ENCODE measurements at regions not wholly inside any gene's neighbourhood (a gene's known extent, or its start where the extent isn't known, plus 50 kb on each side); places are given as distances from the start of the nearest gene placed in this dataset.

DNA sequence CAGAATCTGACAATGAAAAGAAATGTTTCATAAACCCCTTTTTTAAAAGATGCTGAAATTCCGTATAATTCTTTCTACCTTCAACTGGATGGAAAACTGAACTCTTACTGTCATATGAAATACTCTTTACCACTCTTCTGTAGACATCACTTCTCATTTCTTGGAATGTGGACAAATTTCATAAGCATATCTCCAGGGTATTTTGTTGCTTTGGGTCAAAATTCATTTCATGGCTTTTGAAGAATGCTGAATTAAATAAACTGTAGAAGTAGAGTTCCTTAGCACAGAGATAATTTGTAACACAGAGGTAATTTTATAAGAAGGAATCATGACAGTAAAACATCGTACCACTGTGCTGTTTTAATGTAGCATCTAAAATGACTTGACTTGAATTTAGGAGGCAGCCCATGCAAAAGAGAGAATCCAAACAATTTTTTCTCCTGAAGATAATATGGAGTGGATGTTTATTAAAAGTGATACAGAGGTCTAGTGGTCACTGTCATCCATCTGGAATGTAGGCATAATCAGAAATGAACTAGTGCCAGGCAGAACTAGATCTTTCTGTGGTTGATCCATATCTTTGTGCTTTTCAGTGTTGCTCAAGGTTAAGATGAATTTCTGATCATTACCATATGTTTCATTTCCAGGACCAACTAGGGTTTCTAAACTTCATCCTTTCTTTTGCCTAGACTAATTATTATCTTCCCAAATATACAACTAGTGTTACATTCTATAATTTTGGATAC, 492.0 kb downstream of the KIF20B start:
- Histone ChIP-seq H3K4me3 (no peak overlapping the region), H3K4me1 (no peaks in the 10 kb centered on the region), H3K27me3 (no peaks in the 10 kb centered on the region), H3K9me3 (replicated peaks in 1 of 11) (peaks cover 0 to 2% (median 0%) of the 10 kb centered on the region in 11 experiments; a peak in 2 of 22 replicates), H3K9ac (no peak overlapping the region), H3K27ac (no peak overlapping the region), H4K20me1 (no peaks in the 10 kb centered on the region), H3K4me2 (no peak overlapping the region), H3K36me3 (peaks cover 0 to 6% (median 0%) of the 10 kb centered on the region in 11 experiments; a peak in 1 of 22 replicates)
- no peak for TF ChIP-seq Cebpa-rat (IDR thresholded peaks at IDR 0.05)

DNA sequence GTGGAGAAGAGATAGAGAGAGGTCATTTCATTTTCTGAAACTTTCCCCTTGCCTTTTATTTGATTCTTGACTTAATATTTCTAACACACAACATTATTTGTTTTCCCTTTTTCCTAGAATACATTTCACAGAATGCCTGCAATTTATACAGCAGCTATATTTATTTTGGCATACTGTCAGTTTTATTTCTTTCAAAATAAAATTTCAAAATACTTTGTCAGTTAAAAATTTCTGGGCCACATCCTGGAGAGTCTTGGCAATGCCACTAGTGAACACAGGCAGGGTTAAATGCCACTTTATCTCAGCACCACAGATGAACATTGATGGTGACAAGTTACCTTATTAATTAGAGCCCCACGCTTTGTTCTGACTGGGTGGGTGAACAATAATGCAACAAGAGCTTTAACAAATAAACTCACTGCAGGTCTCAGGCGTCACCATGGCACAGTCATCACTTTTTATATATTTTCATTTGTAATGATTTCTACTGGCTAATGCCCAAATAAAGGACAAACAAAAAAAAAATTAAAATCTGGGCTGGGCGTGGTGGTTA, 494.0 kb downstream of the KIF20B start:
- Histone ChIP-seq H3K9me3 (replicated peaks in 1 of 11) (no peaks in the 10 kb centered on the region), H3K4me3 (no peak overlapping the region), H3K4me2 (no peak overlapping the region), H3K9ac (no peak overlapping the region), H4K20me1 (no peaks in the 10 kb centered on the region), H3K27me3 (no peaks in the 10 kb centered on the region), H3K36me3 (peaks cover 0 to 6% (median 0%) of the 10 kb centered on the region in 11 experiments; a peak in 1 of 22 replicates), H3K4me1 (no peaks in the 10 kb centered on the region), H3K27ac (no peak overlapping the region)
- no peak for TF ChIP-seq Cebpa-rat (IDR thresholded peaks at IDR 0.05)

DNA sequence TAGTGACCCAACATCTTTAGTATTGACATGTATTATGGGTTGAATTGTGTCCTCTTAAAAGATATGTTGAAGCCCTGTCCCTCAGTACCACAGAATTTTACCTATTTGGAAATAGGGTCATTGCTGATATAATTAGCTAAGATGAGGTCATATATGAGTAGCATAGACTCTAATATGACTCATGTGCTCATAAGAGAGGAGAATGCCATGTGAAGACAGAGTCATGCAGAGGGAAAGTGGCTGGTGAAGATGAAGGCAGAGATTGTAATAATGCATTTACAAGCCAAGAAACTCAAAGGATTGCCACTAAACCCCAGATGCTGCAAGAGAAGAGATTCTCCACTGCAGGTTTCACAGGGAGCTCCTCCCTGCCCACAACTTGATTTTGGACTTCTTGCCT, 496.4 kb downstream of the KIF20B start:
- Histone ChIP-seq H3K27ac (no peak overlapping the region), H3K4me3 (no peak overlapping the region), H3K4me2 (no peak overlapping the region), H3K9me3 (replicated peaks in 1 of 11) (no peaks in the 10 kb centered on the region), H3K27me3 (no peaks in the 10 kb centered on the region), H3K36me3 (no peaks in the 10 kb centered on the region), H4K20me1 (no peaks in the 10 kb centered on the region), H3K4me1 (no peaks in the 10 kb centered on the region), H3K9ac (no peak overlapping the region)
- TF ChIP-seq Cebpa-rat (IDR thresholded peaks at IDR 0.05), result no peak

GRCh38 chr10:90199093-90199492, 497.7 kb downstream of the KIF20B start:
- no peak overlapping the region for H3K4me2 ChIP-seq
- no peak overlapping the region for H3K9ac ChIP-seq
- H3K36me3 ChIP-seq, result no peaks in the 10 kb centered on the region
- H3K4me3 ChIP-seq, result no peak overlapping the region
- no peak for TF ChIP-seq Cebpa-rat (IDR thresholded peaks at IDR 0.05)
- H3K27ac ChIP-seq, result no peak overlapping the region
- H3K4me1 ChIP-seq, result no peaks in the 10 kb centered on the region
- no peaks in the 10 kb centered on the region for H4K20me1 ChIP-seq
- no peaks in the 10 kb centered on the region for H3K9me3 ChIP-seq (replicated peaks in 1 of 11)
- H3K27me3 ChIP-seq, result no peaks in the 10 kb centered on the region

DNA sequence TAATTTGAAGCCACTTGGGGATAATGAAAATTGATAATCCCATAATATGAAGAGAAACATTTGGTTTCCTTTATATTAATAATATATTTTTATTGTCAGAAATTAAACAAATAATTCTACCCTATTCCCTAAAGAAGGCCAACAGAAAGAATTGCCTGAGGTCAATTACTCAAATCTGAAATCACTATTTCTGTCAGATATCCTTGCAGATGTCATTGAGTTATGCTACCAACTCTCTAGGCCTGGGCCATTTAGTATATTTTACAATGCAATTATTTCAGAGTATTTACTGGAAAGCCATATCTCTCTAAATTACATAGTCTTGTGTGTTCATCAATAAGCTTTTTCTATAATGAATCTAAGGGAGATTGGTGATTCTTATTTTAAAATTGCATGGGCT, 498.1 kb downstream of the KIF20B start:
- Histone ChIP-seq H3K9me3 (replicated peaks in 1 of 11) (no peaks in the 10 kb centered on the region), H3K27me3 (no peaks in the 10 kb centered on the region), H3K36me3 (no peaks in the 10 kb centered on the region), H3K4me3 (no peak overlapping the region), H4K20me1 (no peaks in the 10 kb centered on the region), H3K27ac (no peak overlapping the region), H3K4me2 (no peak overlapping the region), H3K4me1 (no peaks in the 10 kb centered on the region), H3K9ac (no peak overlapping the region)
- TF ChIP-seq Cebpa-rat (IDR thresholded peaks at IDR 0.05), result no peak

GRCh38 chr10:90204131-90204955, 503.0 kb downstream of the KIF20B start:
- Histone ChIP-seq H3K4me1 (no peaks in the 10 kb centered on the region), H4K20me1 (no peaks in the 10 kb centered on the region), H3K27me3 (no peaks in the 10 kb centered on the region), H3K36me3 (peaks cover 0 to 3% (median 0%) of the 10 kb centered on the region in 11 experiments; a peak in 1 of 22 replicates), H3K4me2 (no peak overlapping the region), H3K27ac (no peak overlapping the region), H3K9me3 (replicated peaks in 1 of 11) (no peaks in the 10 kb centered on the region), H3K4me3 (no peak overlapping the region), H3K9ac (no peak overlapping the region)
- TF ChIP-seq Cebpa-rat (IDR thresholded peaks at IDR 0.05), result no peak

DNA sequence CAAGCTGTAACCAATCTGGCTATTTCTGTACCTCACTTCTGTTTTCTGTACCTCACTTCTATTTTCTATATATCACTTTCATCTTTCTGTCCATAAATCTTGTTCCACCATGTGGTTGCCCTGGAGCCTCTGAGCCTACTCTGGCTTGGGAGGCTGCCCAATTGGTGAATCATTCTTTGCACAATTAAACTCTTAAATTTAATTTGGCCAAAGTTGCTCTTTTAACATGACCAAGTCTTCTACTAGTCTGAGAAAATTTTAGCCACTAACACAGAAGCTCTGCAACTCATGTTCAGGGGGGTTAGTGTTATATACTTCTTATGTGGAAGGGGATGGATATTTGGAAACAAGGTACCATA, 503.5 kb downstream of the KIF20B start:
- Histone ChIP-seq H3K27ac (no peak overlapping the region), H3K36me3 (peaks cover 0 to 3% (median 0%) of the 10 kb centered on the region in 11 experiments; a peak in 1 of 22 replicates), H3K4me2 (no peak overlapping the region), H3K9ac (no peak overlapping the region), H3K4me3 (no peak overlapping the region), H3K9me3 (replicated peaks in 1 of 11) (no peaks in the 10 kb centered on the region), H4K20me1 (no peaks in the 10 kb centered on the region), H3K4me1 (no peaks in the 10 kb centered on the region), H3K27me3 (no peaks in the 10 kb centered on the region)
- TF ChIP-seq Cebpa-rat (IDR thresholded peaks at IDR 0.05), result no peak

DNA sequence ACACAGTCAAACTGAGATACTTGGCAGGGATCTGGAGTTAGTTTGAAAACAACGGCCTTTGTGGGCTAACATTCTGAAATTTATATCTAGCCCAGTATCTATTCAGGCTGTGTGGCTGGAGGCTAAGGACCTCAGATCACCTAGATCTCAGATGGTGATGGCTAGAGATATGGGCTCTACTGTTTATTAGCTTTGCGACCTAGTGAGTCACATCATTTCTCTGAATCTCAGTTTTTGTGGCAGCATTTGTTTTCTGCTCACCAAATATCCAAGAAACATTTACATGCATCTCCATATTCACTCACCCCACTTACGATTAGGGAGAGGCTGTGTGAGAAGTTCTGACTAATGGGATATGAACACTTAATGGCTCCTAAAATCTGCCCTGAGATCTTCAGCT, 503.9 kb downstream of the KIF20B start:
- TF ChIP-seq Cebpa-rat (IDR thresholded peaks at IDR 0.05), result no peak
- Histone ChIP-seq H3K4me1 (no peaks in the 10 kb centered on the region), H3K36me3 (peaks cover 0 to 3% (median 0%) of the 10 kb centered on the region in 11 experiments; a peak in 1 of 22 replicates), H3K4me2 (no peak overlapping the region), H3K27me3 (no peaks in the 10 kb centered on the region), H4K20me1 (no peaks in the 10 kb centered on the region), H3K4me3 (no peak overlapping the region), H3K27ac (no peak overlapping the region), H3K9me3 (replicated peaks in 1 of 11) (no peaks in the 10 kb centered on the region), H3K9ac (no peak overlapping the region)

- Histone ChIP-seq H3K36me3 (peaks cover 0 to 11% (median 0%) of the 10 kb centered on the region in 11 experiments; a peak in 2 of 22 replicates), H3K4me3 (no peak overlapping the region), H3K27ac (no peak overlapping the region), H3K9me3 (replicated peaks in 1 of 11) (peaks cover 0 to 9% (median 0%) of the 10 kb centered on the region in 11 experiments; a peak in 2 of 22 replicates), H3K27me3 (no peaks in the 10 kb centered on the region), H4K20me1 (no peaks in the 10 kb centered on the region), H3K4me1 (no peaks in the 10 kb centered on the region), H3K9ac (no peak overlapping the region), H3K4me2 (no peak overlapping the region)
- TF ChIP-seq Cebpa-rat (IDR thresholded peaks at IDR 0.05), result no peak
These were observed 512.0 kb downstream of the KIF20B start for GRCh38 chr10:90213346-90213745.

Measured in BLaER1 treated with 17β-estradiol and CSF1 and Interleukin-3, amounts not matched to agents 10 nM and 100 nM (cell line).